Ovary (tissue), 7 donors: ENCODE measurements at regions not wholly inside any gene's neighbourhood (a gene's known extent, or its start where the extent isn't known, plus 50 kb on each side); places are given as distances from the start of the nearest gene placed in this dataset.
"Not testable (repeated sequence)": the region's sequence is repeated elsewhere in the genome, so short reads cannot be mapped to it uniquely, and the experiment has no call there.

Experiments used
- DNase-seq, 5 donors: peaks; one replicate each; pipeline ENCODE4 v3.0.0-alpha.2; 2019 to 2020
- H3K27ac ChIP-seq, 2 donors: fragments of 200-600 bp; one replicate each; pipeline versions ENCODE4 v1.5.1 to v1.8.0; 2019 to 2022
- H3K27me3 ChIP-seq: fragments of 200-600 bp; one replicate; pipeline ENCODE4 v1.8.0; 2022
- H3K36me3 ChIP-seq: fragments of 200-600 bp; sonication (generic); one replicate; pipeline ENCODE4 v1.5.1; 2019
- H3K4me1 ChIP-seq: one replicate; pipeline ENCODE4 v1.8.1; 2013; ENCODE audit warnings: mild to moderate bottlenecking, moderate library complexity; ENCODE audit not compliant: insufficient read depth
- H3K4me3 ChIP-seq: fragments of 200-600 bp; sonication (generic); one replicate; pipeline ENCODE4 v1.5.1; 2017
- H3K9me3 ChIP-seq, 2 donors: fragments of 200-600 bp in 1 of 2; sonication (generic) in 1 of 2; one replicate each; pipeline versions ENCODE4 v1.5.1 to v1.8.1; 2013 to 2019; ENCODE audit warnings: mild to moderate bottlenecking in 1 of 2, moderate library complexity in 1 of 2
- CTCF ChIP-seq, 3 donors: fragments of 450-650 bp in 2 of 3; fragments of 200-600 bp in 1 of 3; IDR thresholded peaks; one replicate each; pipeline versions ENCODE4 v1.5.1 to v1.8.0; 2016 to 2022; ENCODE audit warnings: antibody characterized with exemption in 3 of 3, mild to moderate bottlenecking in 1 of 3
- EP300 ChIP-seq: sonication (generic); formaldehyde crosslinking; IDR thresholded peaks from one replicate; pipeline ENCODE4 v1.6.1; 2017; ENCODE audit warnings: antibody characterized with exemption
- POLR2A ChIP-seq: fragments of 450-650 bp; IDR thresholded peaks from one replicate; pipeline ENCODE4 v1.6.1; 2017; ENCODE audit warnings: antibody characterized with exemption, mild to moderate bottlenecking, moderate library complexity
- WGBS, 3 donors: extraction: QIAGEN DNeasy Blood & Tissue Kit in 1 of 3; methylation state at CpG; one replicate each; pipeline versions ENCODE4 v1.1.5 to v1.1.7; 2013 to 2017; 5-methylcytosine and 5-hydroxymethylcytosine counted together
- intact Hi-C, 4 donors: fragments of 100-400 bp; cut with DNase I; formaldehyde crosslinking; loops; one replicate each; pipeline versions ENCODE4 v1.11.0 to v1.15.1; 2022 to 2023
- donor health status: DM: no; HTN: no; CAD: no; lungs with moderate emphysema.
- donor health status: DM: no; HTN: no; CAD: no.
- donor health status: Bipolar disorder and iron deficiency.
- donor health status: DM: no; HTN: no; CAD: no.
- donor health status: DM: yes; HTN: yes; CAD: no.

GRCh38 chr10:44576702-44577191 is 191.8 kb upstream of the CXCL12 start:
- intact Hi-C loops: no loop called here
- WGBS, 3 donors: 62 to 90% (median 74%) methylated on average over 6 of the region's 6 CpGs
- no peak overlapping the region for H3K27ac ChIP-seq
- H3K27me3 ChIP-seq: no peaks in the 10 kb centered on the region
- no peaks in the 10 kb centered on the region for H3K4me1 ChIP-seq
- H3K4me3 ChIP-seq: no peak overlapping the region
- no peaks in the 10 kb centered on the region for H3K36me3 ChIP-seq
- no peak for DNase-seq
- no peaks in the 10 kb centered on the region for H3K9me3 ChIP-seq
- TF ChIP-seq POLR2A (no peak), EP300 (no peak), CTCF (IDR thresholded peaks at IDR 0.05) (no peak)

- intact Hi-C loops: no loop called here
- TF ChIP-seq EP300: no peak
- no peak for TF ChIP-seq CTCF (IDR thresholded peaks at IDR 0.05)
- TF ChIP-seq POLR2A: no peak
- no peak overlapping the region for H3K27ac ChIP-seq
Observed at GRCh38 chr10:44577533-44577932, 192.6 kb upstream of the CXCL12 start.

GRCh38 chr10:44578271-44578670 is 193.4 kb upstream of the CXCL12 start:
- TF ChIP-seq EP300 (no peak), CTCF (IDR thresholded peaks at IDR 0.05) (no peak), POLR2A (no peak)
- intact Hi-C loops: no loop called here
- no peak for DNase-seq
- Histone ChIP-seq H3K36me3 (no peaks in the 10 kb centered on the region), H3K27me3 (no peaks in the 10 kb centered on the region), H3K9me3 (no peaks in the 10 kb centered on the region), H3K4me1 (no peaks in the 10 kb centered on the region), H3K27ac (no peak overlapping the region), H3K4me3 (no peak overlapping the region)
- WGBS, 3 donors: 60 to 92% (median 62%) methylated on average over 1 of the region's 1 CpG

More at GRCh38 chr10:44577533-44577932, 192.6 kb upstream of the CXCL12 start:
- H3K9me3 ChIP-seq: no peaks in the 10 kb centered on the region
- H3K27me3 ChIP-seq: no peaks in the 10 kb centered on the region
- no peaks in the 10 kb centered on the region for H3K36me3 ChIP-seq
- no peak for DNase-seq
- no peak overlapping the region for H3K4me3 ChIP-seq
- 84 to 93% (median 91%) methylated on average over 3 of the region's 3 CpGs for WGBS, 3 donors
- H3K4me1 ChIP-seq: no peaks in the 10 kb centered on the region

- intact Hi-C loops, H3K4me1 ChIP-seq, H3K27ac ChIP-seq, H3K9me3 ChIP-seq, H3K27me3 ChIP-seq, H3K4me3 ChIP-seq, DNase-seq, H3K36me3 ChIP-seq: not testable (repeated sequence)
- 79 to 100% (median 94%) methylated on average over 1 of the region's 1 CpG for WGBS, 3 donors
Observed at GRCh38 chr10:44578963-44579362, 194.1 kb upstream of the CXCL12 start.

GRCh38 chr10:44581996-44582395 is 197.1 kb upstream of the CXCL12 start:
- DNase-seq: no peak
- TF ChIP-seq POLR2A: no peak
- TF ChIP-seq EP300: no peak
- TF ChIP-seq CTCF (IDR thresholded peaks at IDR 0.05): no peak
- Histone ChIP-seq H3K36me3 (no peaks in the 10 kb centered on the region), H3K4me1 (no peaks in the 10 kb centered on the region), H3K9me3 (no peaks in the 10 kb centered on the region), H3K27me3 (no peaks in the 10 kb centered on the region), H3K27ac (no peak overlapping the region), H3K4me3 (no peak overlapping the region)
- WGBS, 3 donors: 84 to 89% (median 87%) methylated on average over 8 of the region's 8 CpGs
- intact Hi-C loops: no loop called here
